Right ventricle myocardium inferior (tissue), 1 donor: ENCODE measurements at regions not wholly inside any gene's neighbourhood (a gene's known extent, or its start where the extent isn't known, plus 50 kb on each side); places are given as distances from the start of the nearest gene placed in this dataset.

Experiments used
- ATAC-seq: fragments of 200-7000 bp; cut with Tn5 transposase; one replicate; pipeline ENCODE4 v1.9.1; 2020; ENCODE audit warnings: mild to moderate bottlenecking, moderate library complexity
- DNase-seq: peaks from one replicate; pipeline ENCODE4 v3.0.0; 2021; ENCODE audit errors: missing footprints
- intact Hi-C: fragments of 100-400 bp; cut with DNase I; formaldehyde crosslinking; loops from one replicate; pipeline ENCODE4 v1.11.0; 2022
- donor health status: DM: no; HTN: yes; CAD: no; lungs with severe emphysema.

DNA sequence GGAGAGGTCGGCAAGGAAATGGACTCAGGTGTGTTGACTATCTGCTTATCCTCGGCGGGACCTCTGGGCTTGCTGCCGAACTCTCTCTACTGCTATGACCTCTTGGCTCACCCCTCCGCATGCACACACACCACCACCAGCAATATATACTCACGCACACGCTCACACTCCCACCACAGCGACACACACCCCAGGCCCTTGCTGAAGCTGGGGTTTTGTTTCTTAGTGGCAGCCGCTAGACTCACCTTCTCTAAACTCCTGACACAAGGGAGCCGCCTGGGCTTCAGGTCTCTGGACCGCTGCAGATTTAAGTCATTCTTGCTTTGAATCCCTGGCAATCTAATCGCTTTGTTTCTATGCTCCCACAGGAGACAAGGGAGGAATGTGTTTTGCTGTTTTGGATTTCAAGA lies 59.4 kb upstream of the BACH2 start:
- intact Hi-C loops, result no loop called here
- ATAC-seq (no peak), DNase-seq (peak; percentile 55)

DNA sequence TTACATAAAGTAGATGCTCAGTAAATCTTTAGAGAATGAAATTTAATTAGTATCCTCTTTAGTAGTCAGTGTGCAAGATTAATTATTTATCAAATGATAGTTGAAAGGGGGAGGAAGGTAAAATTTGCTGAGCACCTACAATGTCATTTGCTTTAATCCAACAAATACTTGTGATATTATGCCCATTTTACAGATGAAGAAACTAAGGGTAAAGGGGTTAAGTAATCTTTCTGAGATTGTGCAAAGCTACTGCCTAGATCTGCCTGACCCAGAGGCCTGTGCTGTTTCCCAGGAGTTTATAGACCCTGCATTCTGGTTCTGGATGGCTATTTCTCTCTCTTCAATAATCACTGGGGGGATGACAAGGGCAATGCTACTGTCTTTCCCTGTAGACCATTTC lies 58.3 kb upstream of the BACH2 start:
- no peak for ATAC-seq
- no peak for DNase-seq
- intact Hi-C loops, result no loop called here

DNA sequence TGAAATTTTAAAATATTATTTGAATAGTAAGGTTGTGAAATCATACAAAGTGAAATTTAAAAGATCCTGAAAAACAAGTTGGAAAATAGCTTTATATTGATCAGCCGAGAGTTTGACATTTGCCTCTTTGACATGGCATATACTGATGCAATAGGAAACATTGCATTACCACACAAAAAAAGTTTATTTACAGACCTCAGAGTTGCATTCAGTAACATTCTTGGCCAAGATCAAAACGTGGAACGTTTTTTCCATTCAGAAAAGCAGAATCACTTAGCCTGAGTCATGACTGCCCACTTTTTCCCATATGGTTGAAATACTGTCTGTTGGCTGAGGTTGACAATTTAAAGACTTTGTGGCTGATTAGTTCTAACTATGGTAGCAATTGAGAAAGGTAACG lies 55.1 kb upstream of the BACH2 start:
- no peak for ATAC-seq
- no peak for DNase-seq
- intact Hi-C loops, result no loop called here

DNA sequence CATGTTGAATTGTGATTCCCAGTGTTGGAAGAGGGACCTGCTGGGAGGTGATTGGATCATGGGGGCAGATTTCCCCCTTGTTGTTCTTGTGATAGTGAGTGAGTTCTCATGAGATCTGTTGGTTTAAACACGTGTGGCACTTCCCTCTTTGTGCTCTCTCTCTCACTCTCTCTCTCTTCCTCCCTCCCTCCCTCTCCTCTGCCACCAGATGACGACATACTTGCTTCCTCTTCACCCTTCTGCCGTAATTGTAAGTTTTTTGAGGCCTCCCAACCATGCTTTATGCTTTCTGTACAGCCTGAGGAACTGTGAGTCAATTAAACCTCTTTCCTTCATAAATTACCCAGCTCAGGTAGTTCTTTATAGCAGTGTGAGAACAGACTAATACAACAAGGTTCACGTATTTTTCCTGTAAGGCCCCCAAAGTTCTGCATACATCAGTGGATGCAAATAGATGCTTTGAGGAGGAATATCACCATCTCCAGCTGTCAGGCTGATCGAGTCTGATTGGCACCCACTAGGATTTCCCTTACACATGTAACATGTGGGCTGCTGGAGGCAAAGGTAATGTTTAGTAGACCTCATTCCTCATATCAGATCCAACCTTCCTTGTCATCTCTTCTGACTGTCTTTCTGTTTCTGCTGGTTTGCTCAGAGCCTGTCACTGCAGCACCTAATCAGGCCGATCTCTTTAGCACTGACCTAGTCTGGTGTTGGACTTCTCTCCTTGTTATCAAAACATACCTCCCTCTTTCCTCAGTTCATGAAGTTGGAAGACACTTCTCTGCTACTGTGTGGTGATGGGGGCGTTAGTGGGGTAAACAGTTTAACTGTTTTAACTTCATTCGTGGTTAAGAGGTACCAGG lies 54.3 kb upstream of the BACH2 start:
- ATAC-seq (no peak), DNase-seq (no peak)
- intact Hi-C loops, result no loop called here

DNA sequence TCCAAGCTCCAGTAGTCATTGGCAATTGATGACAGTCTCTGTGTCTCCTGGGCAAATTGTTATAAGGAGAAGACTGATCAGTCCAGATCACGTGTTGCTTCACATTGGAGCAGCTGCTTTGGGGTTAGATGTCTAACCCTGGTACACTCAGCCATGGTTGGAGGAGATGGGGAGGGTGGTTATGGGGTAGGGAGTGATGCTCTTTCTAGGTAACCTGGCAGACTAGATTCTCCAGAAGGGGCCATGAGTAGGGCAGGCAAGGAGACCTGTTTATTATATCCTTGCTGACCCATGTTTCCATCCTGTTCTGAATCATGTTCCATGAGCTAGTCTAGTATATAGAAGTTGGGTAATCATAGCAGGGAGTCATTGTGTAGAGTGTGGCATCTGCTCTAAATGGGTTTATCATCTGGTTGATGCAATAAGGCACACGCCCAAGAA lies 50.8 kb upstream of the BACH2 start:
- ATAC-seq (no peak), DNase-seq (no peak)
- intact Hi-C loops, result no loop called here

DNA sequence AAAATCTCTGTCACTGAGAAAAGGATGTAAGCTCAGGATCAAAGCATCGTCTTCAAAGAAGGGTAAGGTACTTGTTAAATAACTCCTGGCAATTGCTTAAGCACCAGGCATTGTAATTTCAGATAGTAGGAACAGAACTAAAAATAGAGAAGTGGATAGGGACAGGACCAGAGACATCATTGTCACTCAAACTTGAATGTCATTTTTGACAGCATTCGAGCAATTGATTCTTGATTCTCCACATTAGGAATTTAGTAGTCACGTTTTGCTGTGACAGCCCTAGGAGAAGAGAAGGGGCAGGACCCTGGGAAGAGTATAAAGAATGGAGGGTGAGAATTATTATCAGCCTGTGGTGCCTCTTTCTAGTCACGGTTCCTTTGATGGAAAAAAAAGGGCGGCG lies 50.1 kb upstream of the BACH2 start:
- DNase-seq (no peak), ATAC-seq (no peak)
- intact Hi-C loops, result no loop called here
